ENCODE measurements at regions not wholly inside any gene's neighbourhood (a gene's known extent, or its start where the extent isn't known, plus 50 kb on each side); places are given as distances from the start of the nearest gene placed in this dataset.

DNA sequence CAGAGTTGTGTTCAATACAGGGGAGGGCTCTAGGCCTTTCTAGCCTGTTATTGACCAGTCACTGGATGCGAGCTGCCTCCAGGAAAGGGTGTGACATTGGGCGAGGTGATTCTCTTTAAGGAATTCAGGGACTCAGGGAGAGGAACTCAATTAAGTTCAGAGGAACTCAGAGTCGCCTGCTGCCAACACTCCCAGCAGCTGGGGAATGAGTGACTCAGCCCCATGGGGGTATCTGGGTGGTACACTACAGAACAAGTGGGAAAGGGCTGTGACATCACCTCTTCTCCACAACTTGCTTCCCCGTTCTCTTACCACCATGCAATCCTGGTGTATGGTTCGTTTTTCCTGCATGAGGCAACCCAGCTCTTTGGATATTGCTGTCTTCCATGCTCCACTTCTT, 50.4 kb upstream of the CYRIA start:
- Mint-ChIP-seq H3K27ac (no peak overlapping the region), H3K27me3 (ENCODE audit: low read depth) (peaks cover 6% of the 10 kb centered on the region), H3K4me1 (ENCODE audit: low read depth) (no peaks in the 10 kb centered on the region), H3K36me3 (ENCODE audit: low read depth) (no peaks in the 10 kb centered on the region), H3K9me3 (no peaks in the 10 kb centered on the region), H3K4me3 (no peak overlapping the region)
- no peak for DNase-seq (ENCODE audit: low spot score)
